Endothelial cell of umbilical vein (primary cell): ENCODE measurements at regions not wholly inside any gene's neighbourhood (a gene's known extent, or its start where the extent isn't known, plus 50 kb on each side); places are given as distances from the start of the nearest gene placed in this dataset.

Source experiments
- CTCF ChIP-seq, 2 donors: IDR thresholded peaks; 1 replicate in 1 of 2; 2 replicates in 1 of 2; pipeline ENCODE4 v1.5.1; 2011; ENCODE audit warnings: low read length in 2 of 2, mild to moderate bottlenecking in 2 of 2, moderate library complexity in 2 of 2, control low read depth in 1 of 2, inconsistent platforms in 1 of 2, low read depth in 1 of 2; ENCODE audit not compliant: insufficient read depth in 1 of 2; ENCODE audit errors: extremely low read depth in 1 of 2
- EZH2 ChIP-seq: IDR thresholded peaks from 2 replicates; pipeline ENCODE4 v1.6.1; 2012; ENCODE audit warnings: borderline replicate concordance, low read depth, mild to moderate bottlenecking, moderate library complexity, low read length, inconsistent platforms; ENCODE audit not compliant: severe bottlenecking
- GATA2 ChIP-seq: IDR thresholded peaks from 2 replicates; pipeline ENCODE4 v1.7.0; 2011; ENCODE audit warnings: low read depth, mild to moderate bottlenecking, moderate library complexity, mixed read lengths, low read length; ENCODE audit not compliant: insufficient read length, insufficient read depth
- MAX ChIP-seq: IDR thresholded peaks from 2 replicates; pipeline ENCODE4 v1.6.1; 2011; ENCODE audit not compliant: insufficient read depth, insufficient read length
- POLR2A ChIP-seq: IDR thresholded peaks from 2 replicates; pipeline ENCODE4 v1.6.1; 2012; ENCODE audit warnings: low read depth, mild to moderate bottlenecking, control low read depth, low read length

- TF ChIP-seq CTCF (IDR thresholded peaks at IDR 0.05; ENCODE audit: extremely low read depth in 1 of 2, insufficient read depth in 1 of 2, low read depth in 1 of 2, low read length in 2 of 2), result no peak
- no peak for TF ChIP-seq POLR2A
- no peak for TF ChIP-seq EZH2
- TF ChIP-seq GATA2, result no peak
- no peak for TF ChIP-seq MAX
Measured at GRCh38 chrX:69307029-69307428, 141.8 kb upstream of the PJA1 start.
